Activated CD4-positive, alpha-beta T cell treated with anti-CD3 and anti-CD28 coated beads, Interleukin-2, Interleukin-4, amounts not matched to agents 100 ng/mL and 50 ng/mL, durations not matched to agents 16 hours and 8 hours (primary cell): ENCODE measurements at regions not wholly inside any gene's neighbourhood (a gene's known extent, or its start where the extent isn't known, plus 50 kb on each side); places are given as distances from the start of the nearest gene placed in this dataset.
"Not testable (repeated sequence)": the region's sequence is repeated elsewhere in the genome, so short reads cannot be mapped to it uniquely, and the experiment has no call there.

ENCODE experiments used
- DNase-seq: peaks from one replicate; pipeline ENCODE4 v3.0.0-alpha.2; 2020; ENCODE audit warnings: low spot score

DNA sequence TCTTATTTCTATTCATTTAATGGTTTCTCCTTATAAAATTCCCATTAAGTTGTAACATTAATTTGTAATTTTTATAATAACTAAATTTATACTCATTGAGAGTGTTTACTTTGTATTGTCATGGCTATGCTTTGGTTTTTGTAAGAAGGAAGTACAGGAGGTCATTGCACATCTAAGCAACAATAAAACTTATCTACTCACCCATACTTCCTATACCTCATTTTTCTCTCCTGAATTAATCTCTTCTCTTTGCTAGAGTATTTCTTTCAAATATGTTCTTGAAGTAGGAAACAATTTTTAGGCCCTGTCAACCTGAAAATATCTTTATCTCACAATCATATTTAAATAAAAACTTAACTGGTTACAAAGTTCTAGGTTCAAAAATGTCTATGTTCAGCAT is 95.4 kb upstream of the WDR11 start:
- DNase-seq = no peak

DNA sequence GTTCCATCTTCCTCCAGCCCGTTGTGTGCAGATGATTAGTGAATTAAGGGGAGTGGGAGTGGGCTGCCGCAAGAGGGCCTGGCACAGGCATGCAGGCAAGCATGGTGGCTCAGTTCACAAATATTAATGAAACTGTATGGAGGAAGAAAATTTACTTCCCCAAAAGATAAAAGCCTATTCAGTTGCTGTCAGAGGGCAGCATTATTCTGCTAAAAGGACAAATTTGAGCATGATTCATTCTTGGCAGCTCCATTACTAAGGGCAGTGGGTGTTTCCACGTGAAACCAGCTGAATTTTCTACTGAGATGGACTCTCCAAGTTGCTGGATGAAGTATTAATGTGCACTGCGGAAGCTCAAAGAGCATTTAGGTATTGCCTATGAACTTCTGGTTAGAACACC is 90.9 kb upstream of the WDR11 start:
- DNase-seq = no peak

DNA sequence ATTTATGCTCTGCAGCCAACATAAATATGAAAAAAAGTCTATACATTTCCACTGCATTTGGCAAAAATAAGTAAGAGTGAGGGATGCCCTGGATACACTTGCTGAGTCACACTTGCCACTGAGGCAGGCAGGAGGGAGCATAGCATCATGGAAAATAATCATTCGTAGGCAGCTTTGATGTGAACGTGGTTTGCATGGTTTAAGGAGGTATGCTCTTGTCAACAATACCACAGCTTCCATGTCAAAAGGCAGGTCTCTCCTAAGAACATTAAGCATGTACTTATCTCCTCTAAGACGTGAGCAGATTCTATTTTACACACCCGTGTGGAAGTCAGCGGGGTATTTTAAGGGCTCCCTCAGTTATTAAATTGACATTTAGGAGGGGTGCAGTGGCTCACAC is 89.2 kb upstream of the WDR11 start:
- DNase-seq = no peak

DNA sequence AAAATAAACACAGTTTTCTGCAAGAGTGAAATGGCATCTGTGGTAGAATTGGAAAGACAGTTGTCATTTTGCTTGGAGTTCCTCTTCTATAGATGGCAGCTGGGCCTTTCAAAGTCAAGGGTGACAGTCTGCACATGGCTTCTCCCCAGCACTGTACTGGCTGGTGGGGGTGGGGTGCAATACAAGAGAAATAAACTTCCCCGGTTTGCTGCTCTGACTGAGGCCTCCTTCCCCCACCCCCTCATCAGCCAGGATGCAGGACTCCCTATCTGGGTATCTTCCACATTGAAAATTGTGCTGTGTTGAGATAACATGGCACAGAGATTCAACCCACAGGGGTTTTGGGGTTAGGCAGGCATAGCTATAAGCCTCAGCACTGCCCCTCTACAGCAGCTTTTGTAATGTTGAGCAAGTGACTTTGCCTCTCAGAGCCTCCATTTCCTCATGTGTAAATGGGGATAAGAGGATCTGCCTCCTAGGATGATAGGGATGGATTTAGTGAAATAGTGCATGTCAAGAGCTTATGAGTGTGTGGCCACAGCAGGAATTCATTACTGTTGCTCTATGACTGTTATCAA is 85.8 kb upstream of the WDR11 start:
- no peak for DNase-seq

DNA sequence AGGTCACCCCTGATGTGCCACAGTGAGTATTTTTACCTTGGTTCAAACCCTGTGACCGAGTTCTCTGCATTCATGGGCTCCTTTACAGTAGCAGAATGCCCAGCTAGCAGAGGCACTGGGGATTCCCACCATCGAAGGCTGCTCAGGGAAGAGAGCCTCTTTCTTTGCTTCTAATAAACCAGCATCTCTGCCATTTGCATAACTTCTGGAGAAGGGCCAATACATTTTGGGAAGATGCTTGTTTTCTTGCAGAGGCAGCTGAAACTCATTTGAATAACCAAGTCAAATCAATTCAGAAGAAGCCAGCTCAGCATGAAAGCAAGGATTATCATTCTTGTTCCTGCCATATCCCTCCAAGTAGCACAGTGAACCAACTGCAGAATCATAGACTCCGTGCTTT is 82.9 kb upstream of the WDR11 start:
- DNase-seq = no peak

DNA sequence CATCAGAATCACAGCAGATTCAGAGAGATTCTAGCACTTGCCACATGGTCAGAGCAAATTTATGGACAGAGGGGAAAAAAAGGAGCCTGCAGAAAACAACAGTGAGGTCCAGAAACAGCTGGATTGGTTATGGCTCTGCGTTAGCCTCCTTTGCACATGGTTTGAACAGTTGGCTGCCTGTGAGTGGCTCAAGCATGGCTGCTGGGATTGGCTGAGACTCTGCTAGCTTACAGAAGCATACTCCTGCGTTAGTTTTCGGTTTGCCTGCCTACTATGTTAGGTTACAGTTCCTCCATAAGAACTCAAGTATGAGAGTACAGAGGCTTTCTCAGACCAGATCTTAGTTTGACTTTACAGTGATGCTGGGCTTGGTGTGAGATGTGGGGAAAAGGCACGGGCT is 80.7 kb upstream of the WDR11 start:
- no peak for DNase-seq

DNA sequence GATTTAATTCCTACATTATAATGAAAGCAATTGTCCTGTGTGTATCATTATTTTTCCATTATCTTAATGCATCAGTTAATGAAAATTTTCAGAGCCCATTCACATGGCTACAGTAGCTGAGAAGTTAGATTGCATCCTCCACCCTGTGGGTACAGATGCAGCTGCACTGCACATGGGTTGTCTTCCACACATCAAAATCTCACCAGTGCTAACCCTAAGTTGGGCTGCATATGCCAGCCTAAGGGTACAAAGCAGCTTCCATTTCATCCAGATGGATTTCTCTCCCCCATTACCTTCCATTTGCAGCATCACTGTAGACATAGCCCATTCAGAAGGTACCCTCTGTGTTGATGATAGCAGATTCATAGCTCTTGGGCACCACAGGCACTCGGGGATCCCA is 74.7 kb upstream of the WDR11 start:
- DNase-seq = no peak

DNA sequence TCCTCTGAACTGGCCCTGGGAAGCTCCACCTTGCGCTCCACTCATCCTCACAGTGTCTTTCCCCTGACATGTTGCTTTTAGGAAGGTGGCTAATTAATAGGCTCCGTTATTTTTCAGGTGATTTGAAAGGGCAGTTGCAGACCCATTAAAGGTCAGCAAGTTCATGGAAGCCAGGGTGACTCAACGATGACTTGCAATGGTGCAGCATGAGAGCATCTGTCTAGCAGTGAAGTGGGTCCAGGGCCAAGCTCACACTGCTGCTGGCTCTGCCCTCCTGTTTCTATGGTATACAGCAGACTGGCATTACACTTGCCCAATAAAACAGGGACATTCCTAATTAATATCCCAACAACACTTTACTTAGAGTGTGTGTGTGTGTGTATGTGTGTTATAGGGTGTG is 68.8 kb upstream of the WDR11 start:
- no peak for DNase-seq

DNA sequence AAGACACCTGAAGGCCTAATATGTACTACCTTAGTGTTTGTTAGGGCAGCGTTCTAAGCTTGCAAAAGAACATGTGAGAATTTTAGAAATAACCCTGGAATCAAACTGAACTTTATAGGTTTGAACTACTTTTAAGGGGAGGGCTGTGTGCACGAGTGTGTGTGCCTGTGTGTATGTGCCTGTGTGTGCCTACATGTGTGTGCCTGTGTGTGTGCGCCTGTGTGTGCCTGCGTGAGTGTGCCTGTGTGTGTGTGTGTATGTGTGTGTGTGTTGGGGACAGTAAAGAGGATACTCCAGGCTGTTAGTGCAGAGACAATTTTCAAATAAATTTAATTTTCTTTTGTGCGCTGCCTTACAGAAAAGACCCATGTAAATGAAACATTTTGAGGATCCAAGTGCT is 68.1 kb upstream of the WDR11 start:
- DNase-seq = no peak

DNA sequence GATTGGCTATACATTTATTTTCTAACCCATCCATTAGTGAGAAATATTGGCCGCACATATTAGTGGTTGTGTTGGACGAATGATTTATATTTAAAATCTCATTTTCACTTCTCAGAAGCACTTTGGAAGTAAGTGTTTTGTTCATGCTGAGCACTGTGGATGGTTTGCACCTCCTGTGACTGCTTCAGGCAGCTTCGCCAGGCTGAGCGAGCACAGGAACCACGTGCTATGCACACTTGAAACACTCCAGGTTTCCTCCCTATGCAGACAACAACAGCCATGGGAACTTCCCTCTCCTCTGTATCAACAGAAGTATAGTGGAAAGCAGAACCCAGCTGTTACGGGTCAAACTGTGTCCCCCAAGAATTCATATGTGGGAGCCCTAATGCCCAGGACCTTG is 67.3 kb upstream of the WDR11 start:
- no peak for DNase-seq

DNA sequence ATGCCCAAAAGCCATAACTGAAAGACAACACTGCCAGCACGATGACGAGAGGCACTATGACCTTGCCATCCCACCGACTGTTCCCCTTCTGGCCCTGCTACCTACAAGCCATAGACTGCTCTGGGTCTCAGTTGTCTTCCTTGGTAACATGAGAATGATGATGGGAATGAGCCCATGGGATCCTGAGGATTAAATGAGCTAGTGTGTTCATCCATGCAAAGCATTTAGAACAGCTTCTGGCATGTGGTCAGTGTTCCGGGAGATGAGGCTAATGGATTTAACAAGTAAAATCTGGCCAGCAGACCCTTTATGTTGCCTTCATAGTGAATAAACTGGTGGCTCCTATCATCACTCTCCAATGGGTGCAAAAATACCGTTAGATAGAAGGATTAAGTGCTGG is 62.4 kb upstream of the WDR11 start:
- DNase-seq = no peak

DNA sequence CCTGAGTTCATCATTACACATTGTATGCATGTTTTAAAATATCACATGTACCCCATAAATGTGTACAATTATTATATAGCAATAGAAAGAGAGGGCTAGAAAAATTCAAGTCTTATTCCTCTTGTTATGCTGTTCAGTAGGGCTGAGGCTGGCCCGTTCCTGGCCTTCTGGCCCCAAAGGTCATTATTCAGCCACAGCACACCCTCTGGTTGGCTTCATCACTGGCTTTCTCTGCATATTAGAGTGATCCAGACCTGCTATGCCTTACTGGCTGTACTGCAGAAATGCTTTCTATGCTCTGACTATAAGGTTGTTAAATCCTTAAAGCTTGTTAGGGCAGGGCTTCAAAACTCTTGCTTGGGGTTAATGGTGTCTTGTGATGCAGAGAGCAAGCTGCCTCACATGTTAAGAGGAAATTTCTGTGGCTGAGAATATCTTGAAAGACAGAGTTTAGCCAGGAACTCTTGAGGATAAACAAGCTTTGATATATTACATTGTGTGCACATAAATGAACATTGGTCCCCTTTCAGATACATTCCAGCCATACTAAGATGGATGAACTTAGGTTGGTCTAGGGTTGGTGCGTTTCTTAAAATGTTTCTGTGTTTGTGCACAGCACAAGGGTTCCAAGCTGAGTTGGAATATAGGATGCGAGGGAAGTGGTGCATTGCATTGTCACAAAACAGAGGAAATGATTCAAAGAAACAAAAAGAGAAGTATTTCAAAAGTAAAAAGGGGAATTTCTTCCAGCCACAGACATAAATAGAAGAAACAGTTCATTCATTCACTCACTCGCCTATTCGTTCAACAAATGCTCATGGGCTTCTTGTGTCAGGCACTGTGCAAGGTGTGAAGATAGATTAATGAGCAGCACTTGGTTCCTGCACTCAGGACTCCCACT is 61.6 kb upstream of the WDR11 start:
- DNase-seq = no peak

DNA sequence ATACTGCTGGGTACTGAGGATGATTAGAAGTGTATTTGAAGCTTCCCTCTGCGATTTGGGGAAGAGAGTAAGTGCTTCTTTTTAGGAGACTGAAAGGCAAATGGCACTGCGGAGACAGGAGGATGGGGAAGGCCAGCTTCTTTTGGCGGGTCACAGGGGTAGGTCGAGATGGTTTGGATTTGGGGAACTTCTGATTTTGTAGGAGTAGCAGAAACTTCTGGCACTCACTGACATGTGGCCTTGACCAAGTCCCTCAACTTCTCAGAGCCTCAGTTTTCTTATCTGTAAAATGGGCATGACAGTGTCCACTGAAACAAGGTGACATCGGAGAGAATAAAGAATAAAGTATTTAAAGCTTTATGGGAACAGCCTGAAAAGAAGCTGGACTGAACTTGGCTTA is 59.8 kb upstream of the WDR11 start:
- no peak for DNase-seq

DNA sequence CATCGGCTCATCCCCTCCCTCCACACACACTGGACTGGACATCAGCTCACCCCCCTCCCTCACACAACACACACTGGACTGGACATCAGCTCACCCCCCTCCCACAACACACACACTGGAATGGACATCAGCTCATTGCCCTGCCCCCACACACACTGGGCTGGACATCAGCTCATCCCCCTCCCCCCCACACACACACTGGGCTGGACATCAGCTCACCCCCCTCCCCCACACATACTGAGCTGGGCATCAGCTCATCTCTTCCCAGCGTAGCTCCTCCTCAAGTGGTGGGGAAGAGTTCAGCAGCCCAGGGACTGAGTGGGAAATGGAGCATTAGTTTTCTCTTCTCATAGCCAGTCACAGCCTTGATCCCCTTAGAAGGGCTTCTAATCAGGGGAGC is 58.1 kb upstream of the WDR11 start:
- DNase-seq = no peak

DNA sequence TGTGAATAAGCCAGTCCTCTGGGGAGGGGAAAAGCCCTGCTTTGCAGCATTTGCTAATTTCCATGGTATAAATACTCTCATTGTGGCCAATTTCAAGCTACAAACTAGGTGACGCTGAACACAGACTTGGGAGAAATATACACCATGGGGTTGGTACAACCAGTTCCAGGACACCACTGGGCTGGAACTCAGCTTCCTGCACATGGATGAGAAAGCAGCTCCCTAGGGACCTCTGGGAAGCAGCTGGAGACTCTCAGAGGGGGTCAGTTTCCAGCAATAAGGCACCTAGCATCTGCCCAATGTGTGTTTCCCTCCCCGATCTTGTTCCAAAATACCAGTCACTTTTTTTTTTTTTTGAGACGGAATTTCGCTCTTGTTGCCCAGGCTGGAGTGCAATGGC is 56.8 kb upstream of the WDR11 start:
- DNase-seq = no peak

DNA sequence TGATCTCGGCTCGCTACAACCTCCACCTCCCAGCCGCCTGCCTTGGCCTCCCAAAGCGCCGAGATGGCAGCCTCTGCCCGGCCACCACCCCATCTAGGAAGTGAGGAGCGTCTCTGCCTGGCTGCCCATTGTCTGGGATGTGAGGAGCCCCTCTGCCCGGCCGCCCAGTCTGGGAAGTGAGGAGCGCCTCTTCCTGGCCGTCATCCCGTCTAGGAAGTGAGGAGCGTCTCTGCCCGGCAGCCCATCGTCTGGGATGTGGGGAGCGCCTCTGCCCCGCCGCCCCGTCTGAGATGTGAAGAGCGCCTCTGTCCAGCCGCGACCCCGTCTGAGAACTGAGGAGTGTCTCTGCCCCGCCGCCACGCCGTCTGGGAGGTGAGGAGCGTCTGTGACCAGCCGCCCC is 52.9 kb upstream of the WDR11 start:
- not testable (repeated sequence) for DNase-seq

DNA sequence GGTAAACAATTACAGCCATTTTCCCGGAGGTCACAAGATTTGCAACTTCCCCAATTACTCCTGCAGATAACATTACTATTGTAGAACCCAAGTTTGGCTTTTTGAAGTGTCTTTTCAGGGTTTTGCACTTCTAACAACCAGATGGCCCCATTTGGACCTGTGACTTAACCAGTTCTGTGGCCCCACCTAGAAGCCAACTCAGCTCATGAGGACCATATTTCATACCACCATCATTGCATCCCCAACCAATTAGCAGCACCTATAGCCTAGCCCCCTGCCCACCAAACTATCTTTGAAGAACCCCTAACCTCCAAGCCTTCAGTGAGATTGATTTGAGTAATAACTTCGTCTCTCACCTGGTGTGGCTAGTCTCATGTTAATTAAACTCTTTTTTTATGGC is 51.3 kb upstream of the WDR11 start:
- no peak for DNase-seq

DNA sequence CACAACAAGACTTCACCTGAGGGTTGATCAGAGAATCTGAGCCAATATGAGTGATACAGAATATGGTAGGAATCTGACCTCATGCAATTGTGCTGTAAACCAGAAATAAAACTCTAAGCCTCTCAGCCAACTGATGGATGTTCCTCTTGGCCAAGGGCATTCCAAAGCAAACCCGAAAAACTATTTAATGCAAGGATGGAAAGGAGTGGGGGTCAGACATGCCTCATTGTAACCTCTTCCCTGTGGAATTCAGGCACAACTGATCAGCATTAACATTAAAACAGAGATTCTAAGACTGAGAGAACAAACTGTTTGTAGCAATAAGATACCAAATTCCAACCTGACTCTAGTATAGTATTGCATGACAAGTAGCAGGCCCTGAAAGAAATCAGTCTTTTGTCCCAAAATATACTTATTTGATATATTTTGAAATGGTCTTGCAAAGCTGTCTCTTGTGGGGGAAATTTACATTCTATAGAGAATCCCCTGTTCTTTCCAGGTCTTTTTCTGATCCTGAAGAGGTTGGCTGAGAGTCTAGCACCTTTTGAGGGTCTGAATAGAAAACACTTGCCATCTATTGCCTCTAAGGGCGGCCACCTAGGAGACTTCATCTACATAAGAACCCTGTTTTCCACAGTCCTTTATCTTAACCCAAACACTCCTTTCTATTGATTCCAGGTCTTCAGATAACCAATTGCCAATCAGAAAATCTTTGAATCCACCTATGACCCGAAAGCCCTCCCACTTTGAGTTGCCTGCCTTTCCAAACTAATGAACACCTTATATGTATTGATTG is 50.4 kb upstream of the WDR11 start:
- DNase-seq = no peak
